Pancreas (tissue), 10 donors: ENCODE measurements at regions not wholly inside any gene's neighbourhood (a gene's known extent, or its start where the extent isn't known, plus 50 kb on each side); places are given as distances from the start of the nearest gene placed in this dataset.

Source experiments
- ATAC-seq, 4 donors: fragments of 200-7000 bp; cut with Tn5 transposase; one replicate each; pipeline versions ENCODE4 v1.8.0 to v1.9.1; 2020; ENCODE audit warnings: mild to moderate bottlenecking in 4 of 4, moderate library complexity in 4 of 4
- DNase-seq, 6 donors: peaks; one replicate each; pipeline ENCODE4 v3.0.0-alpha.2; 2020
- FAIRE-seq: peaks from 2 replicates; lab custom pipeline; 2012; peaks lifted over from hg19 to GRCh38; lab: Jason Lieb, UNC
- H3K27ac ChIP-seq, 4 donors: fragments of 200-600 bp; sonication (generic); 1 replicate in 3 of 4; 2 replicates in 1 of 4; pipeline versions ENCODE4 v1.5.0 to v1.8.0; 2020
- H3K27me3 ChIP-seq, 4 donors: fragments of 200-600 bp; one replicate each; pipeline ENCODE4 v1.8.0; 2021
- H3K36me3 ChIP-seq, 3 donors: fragments of 200-600 bp; sonication (generic) in 1 of 3; one replicate each; pipeline versions ENCODE4 v1.5.0 to v1.8.0; 2020 to 2021
- H3K4me1 ChIP-seq, 3 donors: fragments of 200-600 bp; one replicate each; pipeline ENCODE4 v1.8.0; 2021
- H3K4me3 ChIP-seq, 4 donors: fragments of 200-600 bp; sonication (generic) in 2 of 4; one replicate each; pipeline versions ENCODE4 v1.5.0 to v1.8.0; 2020 to 2021
- H3K9me3 ChIP-seq, 4 donors: fragments of 200-600 bp; one replicate each; pipeline ENCODE4 v1.8.0; 2021
- CTCF ChIP-seq, 4 donors: fragments of 200-600 bp; sonication (generic) in 3 of 4; IDR thresholded peaks; one replicate each; pipeline versions ENCODE4 v1.5.0 to v1.8.0; 2021; ENCODE audit warnings: antibody characterized with exemption in 4 of 4
- WGBS, 2 donors: extraction: QIAGEN DNeasy Blood & Tissue Kit; methylation state at CpG; one replicate each; pipeline ENCODE4 v1.1.7; 2013; 5-methylcytosine and 5-hydroxymethylcytosine counted together
- intact Hi-C, 3 donors: fragments of 100-400 bp; cut with DNase I; formaldehyde crosslinking; loops; one replicate each; pipeline versions ENCODE4 v1.11.1 to v1.14.2; 2022
- donor health status: healthy with polysubstance abuse.
- donor health status: DM: no; HTN: no; CAD: no; lungs with moderate emphysema.
- donor health status: DM: no; HTN: no; CAD: no.
- donor health status: control.
- donor health status: control.
- donor health status: Bipolar disorder and iron deficiency.
- donor health status: DM: yes; HTN: yes; CAD: no.
- donor health status: DM: no; HTN: no; CAD: no.
- donor health status: DM: no; HTN: no; CAD: no.
- donor health status: DM: yes; HTN: yes; CAD: no.

- intact Hi-C loops = no loop called here
- H3K27me3 ChIP-seq = no peaks in the 10 kb centered on the region
- no peak overlapping the region for H3K27ac ChIP-seq
- ATAC-seq = no peak
- no peak for DNase-seq
- H3K4me3 ChIP-seq = no peak overlapping the region
- no peaks in the 10 kb centered on the region for H3K36me3 ChIP-seq
- WGBS, 2 donors = 68 to 69% methylated on average over 5 of the region's 5 CpGs
- no peaks in the 10 kb centered on the region for H3K9me3 ChIP-seq
- no peak for TF ChIP-seq CTCF (IDR thresholded peaks at IDR 0.05)
- FAIRE-seq = no peak
- H3K4me1 ChIP-seq = no peaks in the 10 kb centered on the region
Measured at GRCh38 chr16:66159987-66160386, 206.5 kb upstream of the CDH5 start.

GRCh38 chr16:66156538-66156937 lies 210.0 kb upstream of the CDH5 start:
- TF ChIP-seq CTCF (IDR thresholded peaks at IDR 0.05) = no peak
- no peaks in the 10 kb centered on the region for H3K9me3 ChIP-seq
- no peak for DNase-seq
- no peak for ATAC-seq
- 70 to 79% methylated on average over 4 of the region's 4 CpGs for WGBS, 2 donors
- intact Hi-C loops = no loop called here
- H3K4me3 ChIP-seq = no peak overlapping the region
- H3K4me1 ChIP-seq = no peaks in the 10 kb centered on the region
- no peak for FAIRE-seq
- H3K27me3 ChIP-seq = no peaks in the 10 kb centered on the region
- H3K27ac ChIP-seq = no peak overlapping the region
- H3K36me3 ChIP-seq = no peaks in the 10 kb centered on the region

GRCh38 chr16:66155933-66156332 lies 210.6 kb upstream of the CDH5 start:
- Histone ChIP-seq H3K4me3 (no peak overlapping the region), H3K36me3 (no peaks in the 10 kb centered on the region), H3K27me3 (no peaks in the 10 kb centered on the region), H3K27ac (no peak overlapping the region), H3K4me1 (no peaks in the 10 kb centered on the region), H3K9me3 (no peaks in the 10 kb centered on the region)
- no peak for DNase-seq
- no peak for FAIRE-seq
- intact Hi-C loops = no loop called here
- ATAC-seq = no peak
- no peak for TF ChIP-seq CTCF (IDR thresholded peaks at IDR 0.05)
- WGBS, 2 donors = 55 to 58% methylated on average over 4 of the region's 4 CpGs

GRCh38 chr16:66154801-66155200 lies 211.7 kb upstream of the CDH5 start:
- Histone ChIP-seq H3K27me3 (no peaks in the 10 kb centered on the region), H3K27ac (no peak overlapping the region), H3K4me3 (no peak overlapping the region), H3K9me3 (no peaks in the 10 kb centered on the region), H3K4me1 (no peaks in the 10 kb centered on the region), H3K36me3 (no peaks in the 10 kb centered on the region)
- WGBS, 2 donors = 72 to 79% methylated on average over 8 of the region's 8 CpGs
- intact Hi-C loops = no loop called here
- DNase-seq (no peak), FAIRE-seq (no peak), ATAC-seq (no peak)
- no peak for TF ChIP-seq CTCF (IDR thresholded peaks at IDR 0.05)

GRCh38 chr16:66152823-66153393 lies 213.6 kb upstream of the CDH5 start:
- FAIRE-seq = no peak
- no peak overlapping the region for H3K27ac ChIP-seq
- H3K4me1 ChIP-seq = no peaks in the 10 kb centered on the region
- H3K4me3 ChIP-seq = no peak overlapping the region
- no peaks in the 10 kb centered on the region for H3K9me3 ChIP-seq
- no peak for ATAC-seq
- intact Hi-C loops = no loop called here
- H3K36me3 ChIP-seq = no peaks in the 10 kb centered on the region
- 72 to 89% methylated on average over 3 of the region's 3 CpGs for WGBS, 2 donors
- no peak for DNase-seq
- no peaks in the 10 kb centered on the region for H3K27me3 ChIP-seq
- TF ChIP-seq CTCF (IDR thresholded peaks at IDR 0.05) = no peak
